B cell (primary cell): ENCODE measurements at regions not wholly inside any gene's neighbourhood (a gene's known extent, or its start where the extent isn't known, plus 50 kb on each side); places are given as distances from the start of the nearest gene placed in this dataset.

Experiments used
- CTCF ChIP-seq: fragments of 200-600 bp; IDR thresholded peaks from one replicate; pipeline ENCODE4 v1.8.0; 2022; ENCODE audit warnings: antibody characterized with exemption, mild to moderate bottlenecking
- EZH2 ChIP-seq: IDR thresholded peaks from 2 replicates; pipeline ENCODE4 v1.6.1; 2012; ENCODE audit warnings: borderline replicate concordance, low read depth, mild to moderate bottlenecking, moderate library complexity, low read length; ENCODE audit not compliant: insufficient read depth, poor library complexity, severe bottlenecking

GRCh38 chr11:92595052-92595451, 370.4 kb downstream of the FAT3 start:
- no peak for TF ChIP-seq CTCF
- no peak for TF ChIP-seq EZH2
